ENCODE measurements at regions not wholly inside any gene's neighbourhood (a gene's known extent, or its start where the extent isn't known, plus 50 kb on each side); places are given as distances from the start of the nearest gene placed in this dataset.

- no peak overlapping the region for H3K27ac ChIP-seq
- DNase-seq (ENCODE audit: low spot score), result no peak
- CTCF ChIA-PET, result no interaction called here
- TF ChIP-seq CTCF (conservative IDR thresholded peaks at IDR 0.05; ENCODE audit: low read depth), result no peak
- POLR2A ChIA-PET (ENCODE audit: low non-redundant PET), result no interaction called here
These were observed 131.2 kb downstream of the CBLN2 start for GRCh38 chr18:72412927-72413326.

DNA sequence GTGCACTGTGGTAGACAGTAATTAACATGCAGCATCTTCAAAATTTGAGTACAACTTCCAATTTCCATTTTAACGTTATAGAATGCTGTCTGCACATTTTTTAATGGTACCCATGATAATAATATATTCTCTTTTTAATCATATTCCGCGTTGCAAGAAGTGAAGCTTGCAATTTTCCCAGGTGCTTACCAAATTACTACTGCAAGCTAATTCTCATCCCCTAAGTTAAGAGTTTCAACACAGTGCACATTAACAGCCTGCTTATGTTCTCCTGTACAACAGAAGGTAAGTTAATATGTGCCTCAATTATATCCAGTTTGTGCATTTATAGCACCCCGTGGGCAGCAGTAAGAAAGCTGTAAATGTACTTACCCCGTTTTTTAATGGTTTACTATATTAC is 132.9 kb downstream of the CBLN2 start:
- TF ChIP-seq CTCF (conservative IDR thresholded peaks at IDR 0.05; ENCODE audit: low read depth), result no peak
- DNase-seq (ENCODE audit: low spot score), result no peak
- H3K27ac ChIP-seq, result no peak overlapping the region
- CTCF ChIA-PET, result no interaction called here
- POLR2A ChIA-PET (ENCODE audit: low non-redundant PET), result no interaction called here

GRCh38 chr18:72410399-72410798 is 133.7 kb downstream of the CBLN2 start:
- no peak for TF ChIP-seq CTCF (conservative IDR thresholded peaks at IDR 0.05; ENCODE audit: low read depth)
- ChIA-PET CTCF (interaction anchor here (0.7 kb wide), 1 partner anchor 10 kb away, joined by 3 read pairs; no protein-coding TSS in a partner anchor), POLR2A (ENCODE audit: low non-redundant PET) (no interaction called here)
- DNase-seq (ENCODE audit: low spot score), result no peak
- H3K27ac ChIP-seq, result no peak overlapping the region

GRCh38 chr18:72409903-72410302 is 134.2 kb downstream of the CBLN2 start:
- no peak for DNase-seq (ENCODE audit: low spot score)
- no peak for TF ChIP-seq CTCF (conservative IDR thresholded peaks at IDR 0.05; ENCODE audit: low read depth)
- ChIA-PET POLR2A (ENCODE audit: low non-redundant PET) (no interaction called here), CTCF (interaction anchor here (0.7 kb wide), 1 partner anchor 9 kb away, joined by 3 read pairs; no protein-coding TSS in a partner anchor)
- no peak overlapping the region for H3K27ac ChIP-seq

GRCh38 chr18:72407048-72407447 is 137.1 kb downstream of the CBLN2 start:
- ChIA-PET POLR2A (ENCODE audit: low non-redundant PET) (no interaction called here), CTCF (no interaction called here)
- no peak for DNase-seq (ENCODE audit: low spot score)
- no peak overlapping the region for H3K27ac ChIP-seq
- TF ChIP-seq CTCF (conservative IDR thresholded peaks at IDR 0.05; ENCODE audit: low read depth), result no peak

DNA sequence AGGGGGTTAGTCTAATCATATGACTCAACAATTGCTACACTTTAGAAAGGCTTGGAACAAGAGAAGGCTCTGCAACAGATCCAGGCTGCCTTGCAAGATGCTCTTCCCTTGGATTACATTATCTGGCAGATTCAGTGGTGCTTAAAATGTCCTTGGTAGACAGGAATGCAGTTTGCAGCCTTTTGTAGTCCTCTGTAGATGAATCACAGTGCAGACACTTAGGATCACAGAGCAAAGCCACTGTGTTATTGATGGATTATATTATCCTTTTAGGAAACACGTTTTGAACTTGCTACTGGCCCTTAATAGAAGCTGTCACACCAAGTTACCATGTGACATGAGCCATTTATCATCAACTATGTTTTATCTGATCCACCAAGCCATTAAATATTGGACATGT is 152.2 kb downstream of the CBLN2 start:
- DNase-seq (ENCODE audit: low spot score), result no peak
- no peak for TF ChIP-seq CTCF (conservative IDR thresholded peaks at IDR 0.05; ENCODE audit: low read depth)
- no peak overlapping the region for H3K27ac ChIP-seq
- POLR2A ChIA-PET (ENCODE audit: low non-redundant PET), result no interaction called here
- CTCF ChIA-PET, result no interaction called here

GRCh38 chr18:72391427-72391826 is 152.7 kb downstream of the CBLN2 start:
- no peak for DNase-seq (ENCODE audit: low spot score)
- POLR2A ChIA-PET (ENCODE audit: low non-redundant PET), result no interaction called here
- no peak overlapping the region for H3K27ac ChIP-seq
- CTCF ChIA-PET, result no interaction called here
- no peak for TF ChIP-seq CTCF (conservative IDR thresholded peaks at IDR 0.05; ENCODE audit: low read depth)
